H1 (cell line): ENCODE measurements at regions not wholly inside any gene's neighbourhood (a gene's known extent, or its start where the extent isn't known, plus 50 kb on each side); places are given as distances from the start of the nearest gene placed in this dataset.

Experiments
- CTCF ChIA-PET: fragments of 300-600 bp; sonication (Branson Sonifier 250); formaldehyde crosslinking; loops from one replicate; lab custom pipeline; 2021; ENCODE audit not compliant: partially characterized antibody; lab: Charles Lee
- POLR2A ChIA-PET: fragments of 300-600 bp; sonication (Branson Sonifier 250); formaldehyde crosslinking; loops from one replicate; lab custom pipeline; 2021; ENCODE audit warnings: inconsistent platforms; ENCODE audit not compliant: partially characterized antibody; lab: Charles Lee
- DNase-seq, 2 experiments: peaks; one replicate each; pipeline versions ENCODE4 v3.0.0 to v3.0.0-alpha.2; 2010 to 2022; ENCODE audit warnings: low spot score in 2 of 2, low read depth in 1 of 2, mixed read lengths in 1 of 2
- FAIRE-seq: peaks from 2 replicates; lab custom pipeline; 2011; peaks lifted over from hg19 to GRCh38; lab: Jason Lieb, UNC
- H2AFZ ChIP-seq: 2 replicates; pipeline ENCODE4 v1.8.1; 2012; ENCODE audit warnings: low read length, inconsistent platforms
- H2AK5ac ChIP-seq: 2 replicates; pipeline ENCODE4 v1.6.1; 2013; ENCODE audit warnings: low read depth, low read length
- H2BK120ac ChIP-seq: replicated peaks from 2 replicates; pipeline ENCODE3; 2013; ENCODE audit warnings: low read depth, low read length, inconsistent platforms
- H2BK12ac ChIP-seq: 2 replicates; pipeline ENCODE4 v1.6.1; 2013; ENCODE audit warnings: low read depth, low read length
- H2BK15ac ChIP-seq: 2 replicates; pipeline ENCODE4 v1.6.1; 2013; ENCODE audit warnings: low read length
- H2BK20ac ChIP-seq: 2 replicates; pipeline ENCODE4 v1.6.1; 2013; ENCODE audit warnings: low read length
- H2BK5ac ChIP-seq: 2 replicates; pipeline ENCODE4 v1.6.1; 2013; ENCODE audit warnings: low read depth, low read length
- H3K14ac ChIP-seq: 2 replicates; pipeline ENCODE4 v1.6.1; 2013; ENCODE audit warnings: inconsistent platforms; ENCODE audit not compliant: insufficient read length
- H3K18ac ChIP-seq: 2 replicates; pipeline ENCODE4 v1.6.1; 2013; ENCODE audit warnings: low read length; ENCODE audit errors: extremely low read depth
- H3K23ac ChIP-seq: 2 replicates; pipeline ENCODE4 v1.6.1; 2013; ENCODE audit warnings: inconsistent platforms; ENCODE audit not compliant: insufficient read length
- H3K23me2 ChIP-seq: 2 replicates; pipeline ENCODE4 v1.6.1; 2013; ENCODE audit warnings: low read depth, low read length
- H3K27ac ChIP-seq: 2 replicates; pipeline ENCODE4 v1.6.1; 2011; ENCODE audit warnings: low read depth, low read length, inconsistent platforms
- H3K27me3 ChIP-seq, 4 experiments: replicated peaks in 1 of 4; 1 replicate in 1 of 4; 2 replicates in 3 of 4; pipeline versions ENCODE4 v1.6.1 to v1.8.1; 2011 to 2013; ENCODE audit warnings: low read length in 3 of 4, mild to moderate bottlenecking in 3 of 4, inconsistent platforms in 2 of 4, mixed read lengths in 2 of 4, moderate library complexity in 1 of 4; ENCODE audit not compliant: control insufficient read depth in 3 of 4, insufficient read depth in 3 of 4; ENCODE audit errors: extremely low read depth in 1 of 4
- H3K36me3 ChIP-seq, 4 experiments: 2 replicates each; pipeline versions ENCODE4 v1.6.1 to v1.8.1; 2011 to 2013; ENCODE audit warnings: mild to moderate bottlenecking in 4 of 4, low read length in 3 of 4, moderate library complexity in 2 of 4, control low read depth in 1 of 4, inconsistent platforms in 1 of 4; ENCODE audit not compliant: insufficient read depth in 4 of 4, control insufficient read depth in 2 of 4
- H3K4ac ChIP-seq: replicated peaks from 2 replicates; pipeline ENCODE3; 2013; ENCODE audit warnings: low read length, low read depth, mixed read lengths, inconsistent platforms; ENCODE audit not compliant: insufficient read length
- H3K4me1 ChIP-seq, 4 experiments: replicated peaks in 1 of 4; 1 replicate in 1 of 4; 2 replicates in 3 of 4; pipeline versions ENCODE4 v1.6.1 to v1.8.1; 2011 to 2013; ENCODE audit warnings: low read length in 3 of 4, inconsistent platforms in 2 of 4, mixed read lengths in 1 of 4; ENCODE audit not compliant: insufficient read depth in 4 of 4, control insufficient read depth in 3 of 4
- H3K4me2 ChIP-seq, 2 experiments: 2 replicates each; pipeline versions ENCODE4 v1.6.1 to v1.8.1; 2011 to 2013; ENCODE audit warnings: low read depth in 2 of 2, low read length in 2 of 2, control low read depth in 1 of 2, inconsistent platforms in 1 of 2, mild to moderate bottlenecking in 1 of 2; ENCODE audit not compliant: insufficient read depth in 1 of 2
- H3K4me3 ChIP-seq, 4 experiments: fragments of 200-600, 300-600 bp in 1 of 4; sonication (generic), shearing (Covaris generic), sonication (Bioruptor Twin) in 1 of 4; 2 replicates each; pipeline versions ENCODE4 v1.5.1 to v1.8.1; 2011 to 2016; ENCODE audit warnings: low read length in 4 of 4, low read depth in 3 of 4, control low read depth in 2 of 4, inconsistent platforms in 2 of 4, mild to moderate bottlenecking in 2 of 4, mixed read lengths in 1 of 4, moderate library complexity in 1 of 4; ENCODE audit not compliant: insufficient read depth in 2 of 4; ENCODE audit errors: extremely low read depth in 1 of 4
- H3K56ac ChIP-seq: replicated peaks from 2 replicates; pipeline ENCODE3; 2013; ENCODE audit warnings: low read depth, mild to moderate bottlenecking, mixed read lengths, low read length, inconsistent platforms; ENCODE audit not compliant: insufficient read length
- H3K79me1 ChIP-seq: 2 replicates; pipeline ENCODE4 v1.6.1; 2013; ENCODE audit warnings: low read depth, low read length, control low read depth
- H3K79me2 ChIP-seq, 2 experiments: 2 replicates each; pipeline versions ENCODE4 v1.6.1 to v1.8.1; 2012 to 2013; ENCODE audit warnings: low read length in 2 of 2, mild to moderate bottlenecking in 2 of 2, inconsistent platforms in 1 of 2; ENCODE audit not compliant: insufficient read depth in 2 of 2, control insufficient read depth in 1 of 2
- H3K9ac ChIP-seq, 4 experiments: replicated peaks in 1 of 4; 1 replicate in 1 of 4; 2 replicates in 3 of 4; pipeline versions ENCODE4 v1.6.1 to v1.8.1; 2011 to 2013; ENCODE audit warnings: low read depth in 3 of 4, low read length in 3 of 4, control low read depth in 2 of 4, mild to moderate bottlenecking in 2 of 4, moderate library complexity in 2 of 4, inconsistent platforms in 1 of 4; ENCODE audit errors: extremely low read depth in 1 of 4
- H3K9me3 ChIP-seq, 2 experiments: 2 replicates each; pipeline versions ENCODE4 v1.6.1 to v1.8.1; 2012 to 2013; ENCODE audit warnings: mild to moderate bottlenecking in 2 of 2, moderate library complexity in 2 of 2, control low read depth in 1 of 2, inconsistent platforms in 1 of 2, low read depth in 1 of 2, low read length in 1 of 2, mixed read lengths in 1 of 2; ENCODE audit not compliant: insufficient read depth in 2 of 2
- H4K20me1 ChIP-seq, 2 experiments: replicated peaks in 1 of 2; 2 replicates each; pipeline versions ENCODE3 to v1.8.1; 2011 to 2013; ENCODE audit warnings: inconsistent platforms in 2 of 2, low read length in 2 of 2, mild to moderate bottlenecking in 1 of 2; ENCODE audit not compliant: insufficient read depth in 2 of 2, control insufficient read depth in 1 of 2
- H4K5ac ChIP-seq: 2 replicates; pipeline ENCODE4 v1.6.1; 2013; ENCODE audit warnings: low read length, low read depth, mixed read lengths, inconsistent platforms; ENCODE audit not compliant: insufficient read length
- H4K8ac ChIP-seq: 2 replicates; pipeline ENCODE4 v1.8.0; 2013; ENCODE audit warnings: mild to moderate bottlenecking, moderate library complexity, low read length, inconsistent platforms; ENCODE audit not compliant: insufficient read depth; ENCODE audit errors: extremely low read depth
- H4K91ac ChIP-seq: replicated peaks from 2 replicates; pipeline ENCODE3; 2013; ENCODE audit warnings: low read length, mixed read lengths, inconsistent platforms; ENCODE audit not compliant: insufficient read length
- RAD21 ChIP-seq, 2 experiments: IDR thresholded peaks in 1 of 2; conservative IDR thresholded peaks in 1 of 2; 2 replicates each; pipeline ENCODE4 v1.6.1; 2011; ENCODE audit warnings: low read depth in 2 of 2, low read length in 2 of 2, improper control_type of control experiment in 1 of 2, inconsistent platforms in 1 of 2, mild to moderate bottlenecking in 1 of 2, moderate library complexity in 1 of 2
- SP4 ChIP-seq: IDR thresholded peaks from 2 replicates; pipeline ENCODE4 v1.6.1; 2012; ENCODE audit warnings: low read length, inconsistent platforms
- TF ChIP-seq, protein P1 (sequence below): IDR thresholded peaks from 2 replicates; pipeline ENCODE4 v1.6.1; 2011; ENCODE audit warnings: low read depth, mild to moderate bottlenecking, low read length; ENCODE audit not compliant: insufficient read depth

DNA sequence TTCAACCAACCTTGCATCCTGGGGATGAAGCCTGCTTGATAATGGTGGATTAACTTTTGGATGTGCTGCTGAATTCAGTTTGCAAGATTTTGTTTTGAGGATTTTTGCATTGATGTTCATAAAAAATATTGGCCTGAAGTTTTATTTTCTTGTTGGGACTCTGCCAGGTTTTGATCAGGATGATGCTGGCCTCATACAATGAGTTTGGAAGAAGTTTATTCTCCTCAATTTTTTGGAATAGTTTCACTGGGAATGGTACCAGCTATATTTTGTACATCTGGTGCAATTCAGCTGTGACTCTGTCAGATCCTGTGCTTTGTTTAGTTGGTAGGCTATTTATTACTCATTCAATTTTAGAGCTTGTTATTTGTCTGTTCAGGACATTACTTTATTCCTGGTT is 340.3 kb upstream of the TRAM1L1 start:
- Histone ChIP-seq H2AFZ (no peak overlapping the region), H3K23ac (no peak overlapping the region), H4K8ac (no peak overlapping the region), H3K23me2 (no peaks in the 10 kb centered on the region; the same call in 1 of the 2 replicates), H3K14ac (no peak overlapping the region), H3K9ac (no peak overlapping the region), H2BK15ac (no peak overlapping the region), H2BK12ac (no peak overlapping the region), H3K56ac (no peak overlapping the region)
- TF ChIP-seq SP4 = no peak
- no peak for TF ChIP-seq RAD21 (IDR thresholded peaks at IDR 0.05 in 1 of 2, conservative IDR thresholded peaks at IDR 0.05 in 1 of 2; ENCODE audit: low read depth in 2 of 2, low read length in 2 of 2)
- TF ChIP-seq, protein P1, sequence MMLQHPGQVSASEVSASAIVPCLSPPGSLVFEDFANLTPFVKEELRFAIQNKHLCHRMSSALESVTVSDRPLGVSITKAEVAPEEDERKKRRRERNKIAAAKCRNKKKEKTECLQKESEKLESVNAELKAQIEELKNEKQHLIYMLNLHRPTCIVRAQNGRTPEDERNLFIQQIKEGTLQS = no peak
- TF ChIP-seq, all 59 proteins: peak for 0
- Histone ChIP-seq H3K4me1 (no peaks in the 10 kb centered on the region), H3K79me1 (no peaks in the 10 kb centered on the region), H3K27me3 (no peaks in the 10 kb centered on the region), H3K27ac (no peak overlapping the region), H3K9me3 (peaks cover 0 to 11% of the 10 kb centered on the region in 2 experiments; a peak in 2 of 4 replicates), H3K4me2 (no peak overlapping the region), H4K5ac (no peak overlapping the region), H4K91ac (no peak overlapping the region), H2BK120ac (no peak overlapping the region), H4K20me1 (no peaks in the 10 kb centered on the region), H2BK20ac (no peak overlapping the region), H2AK5ac (no peak overlapping the region), H2BK5ac (no peak overlapping the region), H3K4ac (no peak overlapping the region), H3K36me3 (no peaks in the 10 kb centered on the region), H3K4me3 (no peak overlapping the region), H3K79me2 (no peaks in the 10 kb centered on the region), H3K18ac (no peak overlapping the region)
- ChIA-PET POLR2A (no interaction called here), CTCF (interaction anchor here (1.0 to 1.2 kb wide), 2 partner anchors 9 to 23 kb away, joined by 3 read pairs; no protein-coding TSS in a partner anchor)
- FAIRE-seq = no peak
- DNase-seq = no peak
